Stimulated activated naive CD8-positive, alpha-beta T cell treated with anti-CD3 and anti-CD28 coated beads, Interleukin-15, amount 100 ng/mL, for 72 hours (primary cell): ENCODE measurements at regions not wholly inside any gene's neighbourhood (a gene's known extent, or its start where the extent isn't known, plus 50 kb on each side); places are given as distances from the start of the nearest gene placed in this dataset.
A peak's percentile ranks its signal among the peaks of the same experiment; 100 is the strongest.

Experiments
- ATAC-seq: fragments of 150-1000 bp; cut with Tn5 transposase; 2 replicates; pipeline ENCODE4 v1.10.0; 2021; ENCODE audit warnings: mild to moderate bottlenecking, moderate library complexity
- DNase-seq, 2 donors: peaks; one replicate each; pipeline ENCODE4 v3.0.0; 2021 to 2022
- H3K27ac Mint-ChIP-seq, 2 donors: one replicate each; pipeline ENCODE4 v1.8.0; 2022; ENCODE audit warnings: mild to moderate bottlenecking in 2 of 2, mixed read lengths in 2 of 2, moderate library complexity in 2 of 2
- H3K27me3 Mint-ChIP-seq: one replicate; pipeline ENCODE4 v1.8.0; 2022; ENCODE audit warnings: mixed read lengths
- H3K4me1 Mint-ChIP-seq: one replicate; pipeline ENCODE4 v1.8.0; 2022; ENCODE audit warnings: mild to moderate bottlenecking, mixed read lengths
- H3K4me3 Mint-ChIP-seq, 2 donors: one replicate each; pipeline ENCODE4 v1.8.0; 2022; ENCODE audit warnings: mild to moderate bottlenecking in 2 of 2, mixed read lengths in 2 of 2, moderate library complexity in 1 of 2
- H3K9me3 Mint-ChIP-seq, 2 donors: one replicate each; pipeline ENCODE4 v1.8.0; 2022; ENCODE audit warnings: mixed read lengths in 2 of 2

- H3K4me3 Mint-ChIP-seq, result no peak overlapping the region
- no peaks in the 10 kb centered on the region for H3K27me3 Mint-ChIP-seq
- DNase-seq (no peak), ATAC-seq (no peak)
- H3K27ac Mint-ChIP-seq, result no peak overlapping the region
- no peaks in the 10 kb centered on the region for H3K4me1 Mint-ChIP-seq
- no peaks in the 10 kb centered on the region for H3K9me3 Mint-ChIP-seq
Observed at GRCh38 chr14:101196051-101196712, 292.7 kb upstream of the RTL1 start.

DNA sequence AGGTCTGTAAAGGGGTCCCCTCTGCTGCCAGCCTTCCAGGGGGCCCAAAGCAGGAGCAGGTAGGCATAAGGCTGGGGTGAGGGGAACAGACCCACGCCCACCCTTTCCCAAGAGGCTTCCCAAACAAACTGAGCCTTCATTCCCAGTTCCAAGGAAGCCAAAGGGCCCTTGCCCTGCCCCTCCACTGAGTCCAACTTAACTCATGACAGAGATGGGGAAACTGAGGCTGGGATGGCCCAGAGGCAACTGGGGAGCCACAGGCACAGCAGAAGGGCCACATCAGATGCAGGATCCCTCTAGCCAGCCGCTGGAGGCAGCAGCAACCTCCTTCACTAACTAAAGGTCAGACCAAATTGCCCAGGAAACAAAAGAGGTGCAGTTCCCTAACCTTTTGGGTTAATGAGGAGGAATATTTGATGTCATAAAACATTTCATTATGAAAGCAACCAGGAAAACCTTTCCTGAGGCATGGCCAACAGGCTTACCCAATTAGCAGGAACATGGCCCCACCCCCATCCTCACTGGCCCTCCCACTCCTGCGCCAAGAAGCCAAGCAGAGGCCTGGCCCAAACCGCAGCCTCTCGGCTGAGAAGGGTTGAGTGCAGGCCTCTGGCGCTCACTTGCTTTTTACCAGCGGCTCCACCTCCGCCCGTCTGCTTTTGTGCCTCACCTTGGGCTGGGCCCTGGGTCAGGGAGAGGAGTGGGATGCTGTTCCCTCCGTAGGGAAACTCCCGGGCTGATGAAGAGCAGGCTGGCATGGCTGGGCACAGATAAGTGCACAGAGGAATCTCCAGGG, 293.5 kb upstream of the RTL1 start:
- H3K27ac Mint-ChIP-seq, result no peak overlapping the region
- no peak for ATAC-seq
- H3K27me3 Mint-ChIP-seq, result no peaks in the 10 kb centered on the region
- H3K9me3 Mint-ChIP-seq, result no peaks in the 10 kb centered on the region
- no peak for DNase-seq
- H3K4me1 Mint-ChIP-seq, result no peaks in the 10 kb centered on the region
- no peak overlapping the region for H3K4me3 Mint-ChIP-seq

- Mint-ChIP-seq H3K4me1 (no peaks in the 10 kb centered on the region), H3K27me3 (no peaks in the 10 kb centered on the region), H3K27ac (no peak overlapping the region), H3K4me3 (no peak overlapping the region), H3K9me3 (peaks cover 0 to 2% of the 10 kb centered on the region in 2 donors)
- DNase-seq, result no peak
- ATAC-seq, result no peak
Observed at GRCh38 chr14:101197595-101198397, 294.3 kb upstream of the RTL1 start.

DNA sequence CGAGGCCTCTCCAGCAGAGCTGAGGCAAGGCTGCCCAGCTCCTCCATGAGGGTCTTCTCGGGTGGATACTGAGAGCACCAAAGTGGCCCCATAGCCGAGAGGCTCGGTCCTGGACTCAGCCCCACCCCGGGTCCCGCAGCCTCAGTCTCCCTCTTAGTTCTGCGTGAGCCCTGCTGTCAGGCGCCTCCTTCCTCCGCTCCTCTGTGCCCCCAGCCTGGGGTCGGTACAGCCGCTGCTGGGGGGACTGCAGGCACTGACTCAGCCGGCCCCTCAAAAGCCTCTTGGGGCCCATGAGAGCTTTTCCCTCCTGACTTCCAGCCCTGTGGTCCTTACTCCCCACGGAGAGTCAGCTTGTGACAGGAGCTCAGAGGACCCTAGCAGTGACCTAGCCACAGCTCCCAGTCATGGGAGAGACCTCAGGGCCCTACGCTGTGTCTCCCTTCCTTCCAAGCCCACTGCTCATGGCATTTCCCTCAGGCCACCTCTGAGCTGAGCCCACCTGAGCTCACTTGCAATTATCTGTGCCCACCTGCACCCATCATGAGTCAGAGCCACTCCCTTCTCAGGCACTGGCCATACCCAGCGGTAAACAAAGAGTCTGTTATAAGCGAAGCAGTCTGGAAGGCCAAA, 295.0 kb upstream of the RTL1 start:
- no peak for ATAC-seq
- no peak overlapping the region for H3K4me3 Mint-ChIP-seq
- no peaks in the 10 kb centered on the region for H3K27me3 Mint-ChIP-seq

GRCh38 chr14:101199028-101199770, 295.7 kb upstream of the RTL1 start:
- ATAC-seq, result no peak
- no peaks in the 10 kb centered on the region for H3K27me3 Mint-ChIP-seq
- peak in 1 of 2 donors; percentile 2 for DNase-seq

More for the DNA sequence above, 295.0 kb upstream of the RTL1 start:
- DNase-seq, result peak in 1 of 2 donors; percentile 5
- Mint-ChIP-seq H3K9me3 (peaks cover 4 to 9% of the 10 kb centered on the region in 2 donors), H3K4me1 (no peaks in the 10 kb centered on the region), H3K27ac (no peak overlapping the region)

GRCh38 chr14:101200008-101200649, 296.6 kb upstream of the RTL1 start:
- Mint-ChIP-seq H3K9me3 (peaks cover 9 to 19% of the 10 kb centered on the region in 2 donors), H3K4me3 (no peak overlapping the region), H3K27me3 (no peaks in the 10 kb centered on the region), H3K27ac (no peak overlapping the region), H3K4me1 (no peaks in the 10 kb centered on the region)
- no peak for DNase-seq
- ATAC-seq, result no peak

More at GRCh38 chr14:101199028-101199770, 295.7 kb upstream of the RTL1 start:
- H3K4me1 Mint-ChIP-seq, result no peaks in the 10 kb centered on the region
- peaks cover 9 to 16% of the 10 kb centered on the region in 2 donors for H3K9me3 Mint-ChIP-seq
- H3K4me3 Mint-ChIP-seq, result no peak overlapping the region
- H3K27ac Mint-ChIP-seq, result no peak overlapping the region

DNA sequence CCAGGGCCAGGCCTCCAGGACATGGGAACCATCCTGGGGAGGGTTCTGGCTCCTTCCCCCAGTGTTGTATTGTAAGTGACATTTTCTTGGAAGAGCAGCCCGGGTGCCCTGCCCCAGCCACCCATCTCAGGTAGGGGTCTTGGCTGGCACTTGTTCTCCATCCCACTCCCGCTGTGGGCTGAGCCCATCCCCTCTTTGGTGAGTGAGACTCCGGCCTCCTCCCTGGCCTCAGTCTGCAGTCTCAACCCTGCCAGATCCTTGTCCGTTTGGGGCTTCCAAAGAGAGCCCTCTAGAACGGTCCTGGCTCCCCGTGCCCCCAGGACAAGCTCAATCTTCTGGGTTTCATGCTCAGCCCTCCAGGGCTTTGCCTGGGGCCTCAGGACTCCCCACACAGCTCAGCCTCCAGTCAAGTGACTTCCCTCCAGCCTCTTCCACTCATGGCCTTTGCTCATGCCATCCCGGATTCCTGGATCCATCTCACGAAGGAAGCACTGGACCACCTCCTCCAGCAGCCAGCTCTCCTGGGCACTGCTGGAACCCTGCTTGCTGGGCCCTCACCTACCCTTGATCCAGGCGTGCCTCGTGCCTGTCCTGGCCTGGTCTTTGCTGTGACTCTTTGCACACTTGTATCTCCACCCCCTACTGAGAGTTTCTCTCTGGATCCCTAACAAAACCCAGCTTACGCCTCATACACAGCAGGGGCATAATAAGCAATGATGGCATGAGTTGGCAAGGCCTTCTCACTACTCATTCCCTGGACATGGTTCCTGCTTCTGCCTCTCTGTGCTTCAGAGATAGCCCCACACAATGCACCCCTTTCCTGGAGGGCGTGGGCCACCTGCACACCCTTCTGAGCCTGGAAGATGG, 297.4 kb upstream of the RTL1 start:
- H3K4me3 Mint-ChIP-seq, result no peak overlapping the region
- no peaks in the 10 kb centered on the region for H3K27me3 Mint-ChIP-seq
- ATAC-seq (no peak), DNase-seq (no peak)
- H3K4me1 Mint-ChIP-seq, result no peaks in the 10 kb centered on the region
- H3K9me3 Mint-ChIP-seq, result peaks cover 16 to 26% of the 10 kb centered on the region in 2 donors
- H3K27ac Mint-ChIP-seq, result no peak overlapping the region

GRCh38 chr14:101201535-101202151, 298.1 kb upstream of the RTL1 start:
- no peaks in the 10 kb centered on the region for H3K4me1 Mint-ChIP-seq

GRCh38 chr14:101202627-101203404, 299.3 kb upstream of the RTL1 start:
- no peak overlapping the region for H3K27ac Mint-ChIP-seq
- DNase-seq, result no peak
- H3K4me3 Mint-ChIP-seq, result no peak overlapping the region
- no peak for ATAC-seq
- peaks cover 30 to 35% of the 10 kb centered on the region in 2 donors for H3K9me3 Mint-ChIP-seq
- no peaks in the 10 kb centered on the region for H3K27me3 Mint-ChIP-seq
- no peaks in the 10 kb centered on the region for H3K4me1 Mint-ChIP-seq

More at GRCh38 chr14:101201535-101202151, 298.1 kb upstream of the RTL1 start:
- H3K9me3 Mint-ChIP-seq, result peaks cover 23 to 29% of the 10 kb centered on the region in 2 donors
- no peak for DNase-seq
- H3K4me3 Mint-ChIP-seq, result no peak overlapping the region
- no peak for ATAC-seq
- no peak overlapping the region for H3K27ac Mint-ChIP-seq
- no peaks in the 10 kb centered on the region for H3K27me3 Mint-ChIP-seq

- no peaks in the 10 kb centered on the region for H3K27me3 Mint-ChIP-seq
- peaks cover 45 to 52% of the 10 kb centered on the region in 2 donors for H3K9me3 Mint-ChIP-seq
- no peak overlapping the region for H3K27ac Mint-ChIP-seq
- H3K4me3 Mint-ChIP-seq, result no peak overlapping the region
- DNase-seq (no peak), ATAC-seq (no peak)
- H3K4me1 Mint-ChIP-seq, result no peaks in the 10 kb centered on the region
Observed at GRCh38 chr14:101206556-101206955, 303.0 kb upstream of the RTL1 start.

DNA sequence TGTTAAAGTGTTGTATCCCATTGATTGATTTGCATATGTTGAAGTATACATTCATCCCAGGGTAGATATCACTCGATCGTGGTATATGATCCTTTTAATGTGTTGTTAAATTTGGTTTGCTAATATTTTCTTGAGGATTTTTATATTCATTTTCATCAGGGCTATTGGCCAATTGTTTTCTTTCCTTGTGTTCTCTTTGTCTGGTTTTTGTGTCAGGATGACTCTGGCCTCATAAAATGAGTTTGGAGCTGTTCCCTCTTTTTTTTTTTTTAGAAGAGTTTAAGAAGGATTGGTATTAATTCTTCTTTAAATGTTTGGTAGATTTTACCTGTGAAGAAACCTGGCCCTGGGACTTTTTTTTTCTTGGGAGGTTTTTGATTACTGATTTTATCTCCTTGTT, 303.5 kb upstream of the RTL1 start:
- ATAC-seq (no peak), DNase-seq (no peak)
- no peak overlapping the region for H3K4me3 Mint-ChIP-seq
- no peaks in the 10 kb centered on the region for H3K4me1 Mint-ChIP-seq
- no peak overlapping the region for H3K27ac Mint-ChIP-seq
- H3K27me3 Mint-ChIP-seq, result no peaks in the 10 kb centered on the region
- peaks cover 50 to 56% of the 10 kb centered on the region in 2 donors for H3K9me3 Mint-ChIP-seq

- H3K27ac Mint-ChIP-seq, result no peak overlapping the region
Observed at GRCh38 chr14:101207897-101208296, 304.4 kb upstream of the RTL1 start.

DNA sequence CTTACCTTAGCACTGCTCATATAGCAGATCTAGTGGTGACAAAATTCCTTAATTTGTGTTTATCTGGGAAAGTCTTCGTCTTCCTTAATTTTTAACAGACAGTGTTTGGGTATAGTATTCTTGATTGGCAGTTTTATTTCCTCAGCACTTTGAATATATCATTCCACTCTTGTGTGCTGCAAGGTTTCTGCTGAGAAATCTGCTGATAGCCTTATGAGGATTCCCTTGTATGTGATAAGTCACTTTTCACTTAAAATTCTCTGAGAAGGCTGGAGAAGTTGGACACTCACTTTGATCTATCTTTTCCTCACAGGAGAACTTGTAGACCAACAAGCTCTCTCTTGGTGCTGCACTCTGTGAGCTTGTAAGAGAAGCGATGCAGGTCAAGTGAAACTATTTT, 306.1 kb upstream of the RTL1 start:
- no peaks in the 10 kb centered on the region for H3K4me1 Mint-ChIP-seq
- no peak overlapping the region for H3K4me3 Mint-ChIP-seq
- no peak overlapping the region for H3K27ac Mint-ChIP-seq
- no peaks in the 10 kb centered on the region for H3K27me3 Mint-ChIP-seq
- DNase-seq, result no peak
- ATAC-seq, result no peak
- H3K9me3 Mint-ChIP-seq, result peaks cover 48 to 54% of the 10 kb centered on the region in 2 donors

More at GRCh38 chr14:101207897-101208296, 304.4 kb upstream of the RTL1 start:
- Mint-ChIP-seq H3K27me3 (no peaks in the 10 kb centered on the region), H3K9me3 (peaks cover 53 to 59% of the 10 kb centered on the region in 2 donors), H3K4me1 (no peaks in the 10 kb centered on the region), H3K4me3 (no peak overlapping the region)
- no peak for DNase-seq
- no peak for ATAC-seq
